Activated CD4-positive, alpha-beta T cell treated with anti-CD3 and anti-CD28 coated beads for 24 hours (primary cell): ENCODE measurements at regions not wholly inside any gene's neighbourhood (a gene's known extent, or its start where the extent isn't known, plus 50 kb on each side); places are given as distances from the start of the nearest gene placed in this dataset.
"Not testable (repeated sequence)": the region's sequence is repeated elsewhere in the genome, so short reads cannot be mapped to it uniquely, and the experiment has no call there.

Source experiments
- DNase-seq, 2 donors: peaks; one replicate each; pipeline ENCODE4 v3.0.0-alpha.2; 2020; ENCODE audit warnings: low read depth in 2 of 2

DNA sequence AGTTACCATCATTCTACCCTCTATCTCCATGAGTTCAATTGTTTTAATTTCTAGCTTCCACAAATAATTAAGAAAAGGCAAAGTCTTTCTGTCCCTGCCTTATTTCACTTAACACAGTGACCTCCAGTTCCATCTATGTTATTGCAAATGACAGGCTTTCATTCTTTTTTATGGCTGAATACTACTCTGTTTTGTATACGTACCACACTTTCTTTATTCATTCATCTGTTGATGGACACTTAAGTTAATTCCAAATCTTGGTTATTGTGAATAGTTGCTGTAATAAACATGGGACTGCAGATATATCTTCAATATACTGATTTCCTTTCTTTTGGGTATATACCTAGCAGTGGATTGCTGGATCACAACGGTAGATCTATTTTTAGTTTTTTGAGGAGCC is 314.1 kb downstream of the SV2B start:
- no peak for DNase-seq

GRCh38 chr15:91415258-91415657 is 315.2 kb downstream of the SV2B start:
- DNase-seq = not testable (repeated sequence)

DNA sequence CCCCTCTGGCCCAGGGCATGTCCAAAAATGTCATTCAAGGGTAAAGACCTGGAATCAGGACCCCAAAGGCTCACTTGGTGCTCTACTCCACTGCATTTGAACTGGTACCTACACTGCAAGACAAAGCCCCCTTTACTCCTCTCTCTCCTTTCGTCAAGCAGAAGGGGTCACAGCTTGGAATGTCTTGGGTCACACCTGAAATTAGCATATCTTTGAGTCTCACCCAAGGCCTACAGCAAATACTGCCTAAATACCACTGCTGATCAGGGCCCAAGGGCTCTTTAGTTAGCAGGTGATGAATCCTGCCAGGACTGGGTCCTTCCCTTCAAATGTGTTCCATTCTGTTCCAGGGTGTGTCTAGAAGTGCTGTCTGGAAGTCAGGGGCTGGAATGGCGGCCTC is 320.6 kb downstream of the SV2B start:
- no peak for DNase-seq

GRCh38 chr15:91422797-91423196 is 322.7 kb downstream of the SV2B start:
- DNase-seq = no peak

DNA sequence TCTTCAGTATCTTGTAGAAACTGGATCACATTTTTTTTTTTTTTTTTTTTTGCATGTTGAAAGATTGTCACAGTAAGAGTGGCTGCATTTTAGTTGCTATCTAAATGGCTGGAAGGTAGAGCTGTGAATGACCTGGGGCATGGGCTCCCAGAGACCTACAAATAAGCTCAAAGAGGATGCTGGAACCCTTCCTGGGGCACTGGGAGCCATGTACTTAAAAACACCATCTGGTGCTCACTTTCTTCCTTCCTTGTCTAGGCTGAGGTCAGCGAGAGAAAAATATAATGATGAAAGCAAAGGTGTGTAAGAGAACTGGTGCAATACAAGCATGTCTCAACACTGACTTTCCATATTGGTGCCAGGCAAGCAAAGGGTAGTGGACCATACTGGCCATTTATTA is 323.9 kb downstream of the SV2B start:
- no peak for DNase-seq

GRCh38 chr15:91426412-91426811 is 326.4 kb downstream of the SV2B start:
- no peak for DNase-seq

DNA sequence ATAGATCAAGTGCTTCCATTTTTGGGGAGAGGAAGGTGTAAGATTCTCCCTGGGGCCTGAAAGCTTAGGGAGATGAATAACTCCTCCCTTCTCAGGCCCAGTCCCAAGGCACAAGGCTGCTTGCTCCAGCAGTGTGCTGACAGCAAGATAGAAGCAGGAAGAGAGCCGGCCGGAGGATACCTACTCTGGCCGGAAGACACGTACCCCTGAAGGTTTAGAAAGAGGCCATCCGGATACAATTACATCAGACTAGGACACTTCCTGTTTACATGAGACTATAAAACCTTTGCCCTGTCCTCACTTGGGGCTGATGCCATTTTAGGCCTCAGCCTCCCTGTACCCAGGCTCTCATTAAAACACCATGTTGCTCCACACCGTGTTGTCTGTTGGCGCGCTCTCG is 329.9 kb downstream of the SV2B start:
- DNase-seq = no peak

GRCh38 chr15:91431041-91431715 is 331.1 kb downstream of the SV2B start:
- no peak for DNase-seq

- no peak for DNase-seq
These were observed 335.1 kb downstream of the SV2B start for GRCh38 chr15:91435113-91435512.

- DNase-seq = no peak
These were observed 344.6 kb downstream of the SV2B start for GRCh38 chr15:91444656-91445055.

GRCh38 chr15:91445695-91446228 is 345.7 kb downstream of the SV2B start:
- no peak for DNase-seq

- DNase-seq = no peak
These were observed 348.1 kb downstream of the SV2B start for GRCh38 chr15:91447991-91448644.

DNA sequence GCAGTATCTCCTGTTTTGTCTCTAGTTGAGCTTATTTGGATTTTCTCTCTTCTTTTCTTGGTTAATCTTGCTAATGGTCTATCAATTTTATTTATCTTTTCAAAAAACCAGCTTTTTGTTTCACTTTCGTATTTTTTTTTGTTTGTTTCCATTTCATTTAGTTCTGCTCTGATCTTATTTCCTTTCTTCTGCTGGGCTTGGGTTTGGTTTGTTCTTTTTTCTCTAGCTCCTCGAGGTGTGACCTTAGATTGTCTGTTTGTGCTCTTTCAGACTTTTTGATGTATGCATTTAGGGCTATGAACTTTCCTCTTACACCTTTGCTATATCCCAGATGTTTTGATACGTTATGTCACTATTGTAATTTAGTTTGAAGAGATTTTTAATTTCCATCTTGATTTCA is 353.3 kb downstream of the SV2B start:
- not testable (repeated sequence) for DNase-seq

GRCh38 chr15:91456251-91456718 is 356.2 kb downstream of the SV2B start:
- DNase-seq = no peak

DNA sequence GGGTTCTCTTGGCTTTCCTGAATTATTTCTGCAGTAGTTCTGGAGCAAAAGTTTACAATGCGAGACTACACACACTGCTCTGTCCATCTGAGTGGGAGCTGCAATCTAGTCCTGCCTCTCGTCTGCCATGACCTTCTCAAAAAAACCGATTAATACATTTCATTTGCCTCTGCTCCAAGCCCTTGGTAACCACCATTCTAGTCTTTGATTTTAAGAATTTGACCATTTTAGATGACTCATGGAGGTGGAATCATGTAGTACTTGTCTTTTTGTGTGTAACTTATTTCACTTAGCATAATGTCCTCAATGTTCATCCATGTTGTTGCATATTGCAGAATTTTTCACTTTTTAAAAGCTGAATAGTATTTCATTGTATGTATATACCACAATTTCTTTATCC is 356.9 kb downstream of the SV2B start:
- no peak for DNase-seq

GRCh38 chr15:91461377-91461776 is 361.3 kb downstream of the SV2B start:
- DNase-seq = no peak

DNA sequence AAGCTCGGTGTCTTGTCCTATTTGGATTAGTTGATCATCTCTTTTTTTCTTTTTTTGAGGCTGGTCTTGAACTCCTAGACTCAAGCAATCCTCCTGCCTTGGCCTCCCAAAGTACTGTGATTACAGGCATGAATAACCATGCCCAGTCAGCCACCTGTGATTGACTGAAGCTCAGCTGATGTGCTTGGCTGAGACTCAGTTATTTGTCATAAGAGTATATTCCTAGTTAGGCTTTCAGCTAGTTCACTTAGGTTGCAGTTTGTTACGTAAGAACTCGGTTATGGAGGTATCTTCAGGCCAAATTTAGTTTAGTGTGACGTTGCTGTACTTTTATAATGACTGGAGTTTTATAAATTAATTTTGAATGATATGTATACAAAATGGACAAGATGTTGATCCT is 365.0 kb downstream of the SV2B start:
- no peak for DNase-seq

DNA sequence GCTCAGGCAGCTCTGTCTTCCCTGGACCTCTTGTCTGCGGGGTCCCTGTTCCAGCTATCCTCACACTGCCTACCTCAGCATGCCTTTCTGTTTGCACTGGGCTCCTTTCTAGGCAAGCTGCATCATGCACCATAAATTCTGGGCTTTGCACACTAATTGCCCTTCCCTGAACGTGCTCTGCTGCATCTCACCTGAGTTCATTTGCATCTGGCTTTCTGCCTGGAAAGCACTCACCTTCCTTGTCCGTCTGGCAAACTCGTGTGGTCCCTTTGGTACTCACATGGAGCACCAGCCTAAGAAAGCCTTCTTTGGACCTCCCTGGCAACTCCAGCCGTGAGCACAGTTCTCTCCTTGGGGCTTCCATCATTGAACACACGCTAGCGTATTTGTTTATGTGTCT is 365.6 kb downstream of the SV2B start:
- DNase-seq = no peak

GRCh38 chr15:91468871-91469580 is 369.0 kb downstream of the SV2B start:
- DNase-seq = no peak

- DNase-seq = peak in 1 of 2 donors; percentile 55
These were observed 369.8 kb downstream of the SV2B start for GRCh38 chr15:91469632-91470567.

- no peak for DNase-seq
These were observed 371.4 kb downstream of the SV2B start for GRCh38 chr15:91471468-91471867.
